Activated CD8-positive, alpha-beta memory T cell treated with anti-CD3 and anti-CD28 coated beads for 36 hours (primary cell): ENCODE measurements at regions not wholly inside any gene's neighbourhood (a gene's known extent, or its start where the extent isn't known, plus 50 kb on each side); places are given as distances from the start of the nearest gene placed in this dataset.
"Not testable (repeated sequence)": the region's sequence is repeated elsewhere in the genome, so short reads cannot be mapped to it uniquely, and the experiment has no call there.

Experiments
- CTCF ChIA-PET: fragments of 350-600 bp; sonication (Branson Sonifier 250); formaldehyde crosslinking; loops from one replicate; lab custom pipeline; 2021; ENCODE audit warnings: antibody characterized with exemption; lab: Charles Lee
- POLR2A ChIA-PET: fragments of 350-600 bp; sonication (Branson Sonifier 250); formaldehyde crosslinking; loops from one replicate; lab custom pipeline; 2021; ENCODE audit warnings: antibody characterized with exemption; lab: Charles Lee

- POLR2A ChIA-PET, result no interaction called here
These were observed 276.1 kb downstream of the RDH14 start for GRCh38 chr2:18284331-18284730.

GRCh38 chr2:18282026-18282425, 278.4 kb downstream of the RDH14 start:
- ChIA-PET POLR2A (no interaction called here), CTCF (no interaction called here)

More at GRCh38 chr2:18284331-18284730, 276.1 kb downstream of the RDH14 start:
- CTCF ChIA-PET, result no interaction called here

GRCh38 chr2:18276583-18277075, 283.8 kb downstream of the RDH14 start:
- ChIA-PET CTCF (no interaction called here), POLR2A (no interaction called here)

- CTCF ChIA-PET, result no interaction called here
- POLR2A ChIA-PET, result no interaction called here
These were observed 287.2 kb downstream of the RDH14 start for GRCh38 chr2:18273205-18273604.

- POLR2A ChIA-PET, result no interaction called here
- CTCF ChIA-PET, result no interaction called here
These were observed 288.3 kb downstream of the RDH14 start for GRCh38 chr2:18272148-18272494.

GRCh38 chr2:18271370-18272147, 288.9 kb downstream of the RDH14 start:
- ChIA-PET CTCF (no interaction called here), POLR2A (no interaction called here)

- POLR2A ChIA-PET, result no interaction called here
- CTCF ChIA-PET, result no interaction called here
These were observed 292.1 kb downstream of the RDH14 start for GRCh38 chr2:18268400-18268799.

- ChIA-PET CTCF (no interaction called here), POLR2A (no interaction called here)
These were observed 293.0 kb downstream of the RDH14 start for GRCh38 chr2:18267501-18267900.

- POLR2A ChIA-PET, CTCF ChIA-PET: not testable (repeated sequence)
These were observed 293.8 kb downstream of the RDH14 start for GRCh38 chr2:18266699-18267098.

- POLR2A ChIA-PET, result no interaction called here
- CTCF ChIA-PET, result no interaction called here
These were observed 294.6 kb downstream of the RDH14 start for GRCh38 chr2:18265614-18266586.

- CTCF ChIA-PET, result interaction anchor here (0.5 kb wide), 1 partner anchor 991 kb away, joined by 3 read pairs; no protein-coding TSS in a partner anchor
- POLR2A ChIA-PET, result no interaction called here
These were observed 297.9 kb downstream of the RDH14 start for GRCh38 chr2:18262601-18263000.

GRCh38 chr2:18253686-18254197, 306.7 kb downstream of the RDH14 start:
- POLR2A ChIA-PET, result no interaction called here
- CTCF ChIA-PET, result no interaction called here

- ChIA-PET POLR2A (no interaction called here), CTCF (no interaction called here)
These were observed 309.0 kb downstream of the RDH14 start for GRCh38 chr2:18251486-18251885.

GRCh38 chr2:18247282-18248110, 313.0 kb downstream of the RDH14 start:
- ChIA-PET POLR2A (no interaction called here), CTCF (no interaction called here)

GRCh38 chr2:18245375-18245774, 315.1 kb downstream of the RDH14 start:
- ChIA-PET CTCF (no interaction called here), POLR2A (no interaction called here)

GRCh38 chr2:18244845-18245244, 315.6 kb downstream of the RDH14 start:
- ChIA-PET CTCF (no interaction called here), POLR2A (no interaction called here)

GRCh38 chr2:18243816-18244215, 316.6 kb downstream of the RDH14 start:
- ChIA-PET CTCF (no interaction called here), POLR2A (no interaction called here)

GRCh38 chr2:18242716-18243115, 317.7 kb downstream of the RDH14 start:
- ChIA-PET CTCF (no interaction called here), POLR2A (no interaction called here)

- ChIA-PET POLR2A (no interaction called here), CTCF (no interaction called here)
These were observed 322.2 kb downstream of the RDH14 start for GRCh38 chr2:18238209-18238608.
